Trophoblast cell (in vitro differentiated cells and primary cell): ENCODE measurements at regions not wholly inside any gene's neighbourhood (a gene's known extent, or its start where the extent isn't known, plus 50 kb on each side); places are given as distances from the start of the nearest gene placed in this dataset.

Experiments
- DNase-seq, 2 donors: peaks; one replicate each; pipeline ENCODE4 v3.0.0-alpha.2; 2016
- H2AFZ ChIP-seq: 2 replicates; pipeline ENCODE4 v1.6.1; 2013; ENCODE audit warnings: low read length, moderate library complexity, mild to moderate bottlenecking; ENCODE audit not compliant: insufficient read depth, poor library complexity
- H2AK5ac ChIP-seq: 2 replicates; pipeline ENCODE4 v1.6.1; 2013; ENCODE audit warnings: mild to moderate bottlenecking, low read length
- H2BK120ac ChIP-seq: 2 replicates; pipeline ENCODE4 v1.6.1; 2013; ENCODE audit warnings: low read length, mild to moderate bottlenecking, moderate library complexity; ENCODE audit not compliant: insufficient read depth, poor library complexity
- H2BK12ac ChIP-seq: 2 replicates; pipeline ENCODE4 v1.6.1; 2013; ENCODE audit warnings: mild to moderate bottlenecking, low read length, moderate library complexity
- H2BK5ac ChIP-seq: 2 replicates; pipeline ENCODE4 v1.6.1; 2013; ENCODE audit warnings: low read length, low read depth, moderate library complexity, mild to moderate bottlenecking; ENCODE audit not compliant: poor library complexity
- H3K14ac ChIP-seq: 2 replicates; pipeline ENCODE4 v1.6.1; 2013; ENCODE audit warnings: mild to moderate bottlenecking, low read length
- H3K18ac ChIP-seq: 2 replicates; pipeline ENCODE4 v1.6.1; 2013; ENCODE audit warnings: mild to moderate bottlenecking, low read length
- H3K23ac ChIP-seq: 2 replicates; pipeline ENCODE4 v1.6.1; 2013; ENCODE audit warnings: low read length
- H3K27ac ChIP-seq: 2 replicates; pipeline ENCODE4 v1.5.1; 2013; ENCODE audit warnings: low read depth, mild to moderate bottlenecking, inconsistent platforms, low read length, moderate library complexity
- H3K27me3 ChIP-seq: 2 replicates; pipeline ENCODE4 v1.6.1; 2013; ENCODE audit warnings: inconsistent platforms, mild to moderate bottlenecking, low read length, moderate library complexity; ENCODE audit not compliant: insufficient read depth
- H3K36me3 ChIP-seq, 2 experiments: 1 replicate in 1 of 2; 2 replicates in 1 of 2; pipeline ENCODE4 v1.6.1; 2013; ENCODE audit warnings: low read length in 2 of 2, mild to moderate bottlenecking in 2 of 2, moderate library complexity in 1 of 2; ENCODE audit not compliant: insufficient read depth in 2 of 2, control insufficient read depth in 1 of 2
- H3K4ac ChIP-seq: 2 replicates; pipeline ENCODE4 v1.6.1; 2013; ENCODE audit warnings: low read depth, mild to moderate bottlenecking, low read length, moderate library complexity
- H3K4me1 ChIP-seq, 2 experiments: 1 replicate in 1 of 2; 2 replicates in 1 of 2; pipeline ENCODE4 v1.6.1; 2013; ENCODE audit warnings: low read length in 2 of 2, mild to moderate bottlenecking in 2 of 2, moderate library complexity in 1 of 2; ENCODE audit not compliant: insufficient read depth in 2 of 2, control insufficient read depth in 1 of 2
- H3K4me2 ChIP-seq: 2 replicates; pipeline ENCODE4 v1.6.1; 2013; ENCODE audit warnings: inconsistent platforms, mild to moderate bottlenecking, low read length, moderate library complexity
- H3K4me3 ChIP-seq: 2 replicates; pipeline ENCODE4 v1.5.1; 2013; ENCODE audit warnings: mild to moderate bottlenecking, low read depth, low read length, inconsistent platforms
- H3K79me1 ChIP-seq: one replicate; pipeline ENCODE4 v1.6.1; 2013; ENCODE audit warnings: low read length
- H3K79me2 ChIP-seq: 2 replicates; pipeline ENCODE4 v1.6.1; 2013; ENCODE audit warnings: low read length, mild to moderate bottlenecking; ENCODE audit not compliant: control insufficient read depth, insufficient read depth, poor library complexity
- H3K9ac ChIP-seq: 2 replicates; pipeline ENCODE4 v1.6.1; 2013; ENCODE audit warnings: mild to moderate bottlenecking, low read length
- H3K9me3 ChIP-seq: 2 replicates; pipeline ENCODE4 v1.6.1; 2013; ENCODE audit warnings: low read depth, mild to moderate bottlenecking, control low read depth, inconsistent platforms, low read length; ENCODE audit not compliant: insufficient read depth
- H4K12ac ChIP-seq: 2 replicates; pipeline ENCODE4 v1.6.1; 2013; ENCODE audit warnings: low read depth, mild to moderate bottlenecking, low read length, moderate library complexity
- H4K8ac ChIP-seq: 2 replicates; pipeline ENCODE4 v1.6.1; 2013; ENCODE audit warnings: low read depth, mild to moderate bottlenecking, low read length, moderate library complexity
- H4K91ac ChIP-seq: one replicate; pipeline ENCODE4 v1.6.1; 2013; ENCODE audit warnings: low read depth, mild to moderate bottlenecking, low read length, moderate library complexity
- WGBS: extraction: QIAGEN DNeasy Blood & Tissue Kit; methylation state at CpG from one replicate; pipeline ENCODE4 v1.1.7; 2013; ENCODE audit warnings: missing lambda C conversion rate; ENCODE audit not compliant: insufficient read length, insufficient coverage; ENCODE audit errors: extremely low coverage; 5-methylcytosine and 5-hydroxymethylcytosine counted together

DNA sequence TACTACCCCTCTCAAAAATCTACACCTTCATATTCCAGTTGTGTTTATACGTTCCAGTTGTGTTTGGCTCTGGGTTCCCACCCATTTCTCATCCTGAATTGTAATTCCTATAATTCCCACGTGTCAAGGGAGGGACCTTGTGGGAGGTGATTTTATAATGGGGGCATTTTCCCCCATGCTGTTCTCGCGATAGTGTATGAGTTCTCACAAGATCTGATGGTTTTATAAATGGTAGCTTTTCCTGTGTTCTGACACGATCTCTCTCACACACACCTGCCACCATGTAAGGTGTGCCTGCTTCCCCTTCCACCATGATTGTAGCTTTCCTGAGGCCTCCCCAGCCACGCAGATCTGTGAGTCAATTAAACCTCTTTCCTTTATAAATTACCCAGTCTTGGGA is 108.5 kb upstream of the ADAMTS16 start:
- no peak overlapping the region for H2AK5ac ChIP-seq
- no CpG with 5 or more reads among the region's 6 CpGs for WGBS

GRCh38 chr5:5037674-5038073 is 102.5 kb upstream of the ADAMTS16 start:
- H3K36me3 ChIP-seq = no peaks in the 10 kb centered on the region
- no peaks in the 10 kb centered on the region for H3K79me1 ChIP-seq
- no peak overlapping the region for H3K27ac ChIP-seq
- no peak overlapping the region for H2AFZ ChIP-seq
- DNase-seq = no peak
- no peak overlapping the region for H4K91ac ChIP-seq
- no peaks in the 10 kb centered on the region for H3K27me3 ChIP-seq
- H2AK5ac ChIP-seq = no peak overlapping the region
- H3K4me3 ChIP-seq = no peak overlapping the region
- H3K9me3 ChIP-seq = no peaks in the 10 kb centered on the region
- H3K14ac ChIP-seq = no peak overlapping the region
- no CpG with 5 or more reads among the region's 1 CpG for WGBS
- no peak overlapping the region for H3K18ac ChIP-seq
- no peak overlapping the region for H2BK12ac ChIP-seq
- H3K79me2 ChIP-seq = no peaks in the 10 kb centered on the region
- H2BK5ac ChIP-seq = no peak overlapping the region
- no peak overlapping the region for H3K4me2 ChIP-seq
- H3K4me1 ChIP-seq = no peaks in the 10 kb centered on the region
- H2BK120ac ChIP-seq = no peak overlapping the region
- H3K9ac ChIP-seq = no peak overlapping the region
- H4K12ac ChIP-seq = no peak overlapping the region
- no peak overlapping the region for H3K23ac ChIP-seq
- no peak overlapping the region for H3K4ac ChIP-seq
- H4K8ac ChIP-seq = no peak overlapping the region

More for the DNA sequence above, 108.5 kb upstream of the ADAMTS16 start:
- Histone ChIP-seq H3K9me3 (no peaks in the 10 kb centered on the region), H3K18ac (no peak overlapping the region), H3K23ac (no peak overlapping the region), H2AFZ (no peak overlapping the region), H2BK120ac (no peak overlapping the region), H3K27me3 (no peaks in the 10 kb centered on the region), H3K14ac (no peak overlapping the region), H3K4me3 (no peak overlapping the region), H2BK12ac (no peak overlapping the region), H3K79me1 (no peaks in the 10 kb centered on the region), H4K12ac (no peak overlapping the region), H3K4ac (no peak overlapping the region), H3K27ac (no peak overlapping the region), H4K91ac (no peak overlapping the region), H3K79me2 (no peaks in the 10 kb centered on the region), H2BK5ac (no peak overlapping the region), H3K36me3 (no peaks in the 10 kb centered on the region), H4K8ac (no peak overlapping the region), H3K9ac (no peak overlapping the region), H3K4me2 (no peak overlapping the region), H3K4me1 (no peaks in the 10 kb centered on the region)
- no peak for DNase-seq

DNA sequence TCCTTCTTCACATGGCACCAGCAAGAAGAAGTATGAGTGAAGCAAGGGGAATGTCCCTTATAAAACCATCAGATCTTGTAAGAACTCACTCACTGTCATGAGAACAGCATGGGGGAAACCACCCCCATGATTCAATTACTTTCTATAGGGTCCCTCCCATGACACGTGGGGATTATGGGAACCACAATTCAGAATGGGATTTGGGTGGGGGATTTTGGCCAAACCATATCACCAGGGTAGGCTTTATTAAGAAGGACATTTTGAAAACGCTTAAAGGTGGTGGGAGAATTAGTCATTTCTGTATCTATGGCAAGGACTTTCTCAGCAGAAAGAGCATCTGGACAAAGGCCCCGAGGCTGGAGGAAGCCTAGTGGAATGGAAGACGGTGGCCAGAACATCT is 100.2 kb upstream of the ADAMTS16 start:
- no peak overlapping the region for H4K12ac ChIP-seq
- H3K4me2 ChIP-seq = no peak overlapping the region
- H2BK5ac ChIP-seq = no peak overlapping the region

DNA sequence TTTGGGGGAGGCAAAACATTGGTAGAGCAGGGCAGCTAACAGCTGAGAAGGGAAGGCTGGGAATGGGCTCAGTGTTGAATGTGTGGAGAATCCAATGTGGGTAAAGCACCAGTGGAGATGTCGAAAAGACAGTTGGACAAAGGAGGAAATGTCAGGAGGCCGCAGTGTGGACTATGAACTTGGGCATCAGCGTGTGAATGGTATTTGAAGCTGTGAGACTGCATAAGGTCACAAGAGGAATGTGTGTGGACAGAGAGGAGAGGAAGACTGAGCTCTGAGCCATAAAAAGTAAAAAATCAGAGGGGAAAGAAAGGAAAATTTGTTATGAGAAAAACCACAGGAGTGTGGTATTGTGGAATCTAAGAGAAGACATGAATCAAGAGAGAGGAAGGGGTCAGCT is 99.4 kb upstream of the ADAMTS16 start:
- Histone ChIP-seq H3K27me3 (no peaks in the 10 kb centered on the region), H3K18ac (no peak overlapping the region), H3K9ac (no peak overlapping the region), H2BK120ac (no peak overlapping the region), H3K79me1 (no peaks in the 10 kb centered on the region), H3K23ac (no peak overlapping the region), H3K4me2 (no peak overlapping the region), H2AFZ (no peak overlapping the region), H2BK12ac (no peak overlapping the region), H3K4me3 (no peak overlapping the region), H3K27ac (no peak overlapping the region), H3K4ac (no peak overlapping the region), H3K4me1 (no peaks in the 10 kb centered on the region), H4K12ac (no peak overlapping the region), H2AK5ac (no peak overlapping the region), H3K9me3 (no peaks in the 10 kb centered on the region), H4K8ac (no peak overlapping the region), H2BK5ac (no peak overlapping the region), H3K79me2 (no peaks in the 10 kb centered on the region), H3K36me3 (no peaks in the 10 kb centered on the region), H4K91ac (no peak overlapping the region), H3K14ac (no peak overlapping the region)
- no peak for DNase-seq
- whole genome bisulfite sequencing = no CpG with 5 or more reads among the region's 3 CpGs

More for the DNA sequence above, 100.2 kb upstream of the ADAMTS16 start:
- Histone ChIP-seq H3K18ac (no peak overlapping the region), H3K4ac (no peak overlapping the region), H3K27me3 (no peaks in the 10 kb centered on the region), H2BK120ac (no peak overlapping the region), H2BK12ac (no peak overlapping the region), H3K79me2 (no peaks in the 10 kb centered on the region), H3K9me3 (no peaks in the 10 kb centered on the region), H2AK5ac (no peak overlapping the region), H4K8ac (no peak overlapping the region), H3K9ac (no peak overlapping the region), H3K36me3 (no peaks in the 10 kb centered on the region), H3K79me1 (no peaks in the 10 kb centered on the region), H3K4me3 (no peak overlapping the region), H2AFZ (no peak overlapping the region), H3K27ac (no peak overlapping the region), H3K4me1 (no peaks in the 10 kb centered on the region), H4K91ac (no peak overlapping the region), H3K14ac (no peak overlapping the region), H3K23ac (no peak overlapping the region)
- no peak for DNase-seq
- no CpG with 5 or more reads among the region's 4 CpGs for WGBS
